ENCODE measurements at regions not wholly inside any gene's neighbourhood (a gene's known extent, or its start where the extent isn't known, plus 50 kb on each side); places are given as distances from the start of the nearest gene placed in this dataset.

GRCh38 chr14:82447586-82447985 is 913.9 kb upstream of the SEL1L start:
- DNase-seq (ENCODE audit: low read depth, low spot score) (no peak), FAIRE-seq (no peak)
- Histone ChIP-seq H3K4me3 (replicated peaks in 1 of 3; ENCODE audit: insufficient read depth in 1 of 3, low read depth in 1 of 3, low read length in 3 of 3) (no peak overlapping the region), H3K36me3 (ENCODE audit: control insufficient read depth in 2 of 2, extremely low read depth in 1 of 2, insufficient read depth in 2 of 2, low read length in 2 of 2) (no peaks in the 10 kb centered on the region), H3K9me1 (replicated peaks; ENCODE audit: control insufficient read depth, extremely low read depth, insufficient read depth, low read length) (no peaks in the 10 kb centered on the region), H3K27ac (ENCODE audit: insufficient read depth, low read depth, low read length) (no peak overlapping the region), H2AFZ (ENCODE audit: low read depth, low read length) (no peak overlapping the region), H3K9me3 (replicated peaks; ENCODE audit: control insufficient read depth, insufficient read depth, low read length) (peaks cover 3% of the 10 kb centered on the region), H3K9ac (replicated peaks; ENCODE audit: extremely low read depth, insufficient read depth, low read length) (no peak overlapping the region), H3K79me2 (ENCODE audit: control insufficient read depth, insufficient read depth, low read length) (no peaks in the 10 kb centered on the region), H3K4me1 (ENCODE audit: control insufficient read depth, extremely low read depth, insufficient read depth, low read length) (no peaks in the 10 kb centered on the region), H4K20me1 (replicated peaks; ENCODE audit: control insufficient read depth, extremely low read depth, insufficient read depth, low read length) (no peaks in the 10 kb centered on the region), H3K27me3 (ENCODE audit: control insufficient read depth in 2 of 2, insufficient read depth in 2 of 2, low read length in 2 of 2) (no peaks in the 10 kb centered on the region), H3K4me2 (ENCODE audit: insufficient read depth, low read length) (no peak overlapping the region)
- BruUV-seq (replicated peaks): no TSS peak
- dilution Hi-C loops (cut with MboI; ENCODE audit: extremely low pct_ligation_motif_present, low sequenced_read_pairs) (no loop called here), intact Hi-C loops (cut with micrococcal nuclease) (no loop called here)
- ChIA-PET CTCF (no interaction called here), POLR2A (no interaction called here)
- TF ChIP-seq MYC (IDR thresholded peaks at IDR 0.05; ENCODE audit: low read depth, low read length) (no peak), POLR2AphosphoS5 (IDR thresholded peaks at IDR 0.05; ENCODE audit: insufficient read depth, low read depth, low read length) (no peak), POLR2A (IDR thresholded peaks at IDR 0.05; ENCODE audit: low read depth, low read length) (no peak), MAX (IDR thresholded peaks at IDR 0.05; ENCODE audit: insufficient read depth, insufficient read length) (no peak), EZH2 (IDR thresholded peaks at IDR 0.05; ENCODE audit: borderline replicate concordance, low read depth, low read length, severe bottlenecking) (no peak), FOS (IDR thresholded peaks at IDR 0.05; ENCODE audit: borderline replicate concordance, insufficient read depth, low read length) (no peak), GATA2 (IDR thresholded peaks at IDR 0.05; ENCODE audit: insufficient read depth, insufficient read length, low read depth, low read length) (no peak), JUN (IDR thresholded peaks at IDR 0.05; ENCODE audit: borderline replicate concordance, insufficient read depth, insufficient read length, low read depth) (no peak), CTCF (IDR thresholded peaks at IDR 0.05; ENCODE audit: extremely low read depth in 1 of 2, insufficient read depth in 1 of 2, low read depth in 1 of 2, low read length in 2 of 2) (no peak)
